ENCODE measurements at regions not wholly inside any gene's neighbourhood (a gene's known extent, or its start where the extent isn't known, plus 50 kb on each side); places are given as distances from the start of the nearest gene placed in this dataset.

DNA sequence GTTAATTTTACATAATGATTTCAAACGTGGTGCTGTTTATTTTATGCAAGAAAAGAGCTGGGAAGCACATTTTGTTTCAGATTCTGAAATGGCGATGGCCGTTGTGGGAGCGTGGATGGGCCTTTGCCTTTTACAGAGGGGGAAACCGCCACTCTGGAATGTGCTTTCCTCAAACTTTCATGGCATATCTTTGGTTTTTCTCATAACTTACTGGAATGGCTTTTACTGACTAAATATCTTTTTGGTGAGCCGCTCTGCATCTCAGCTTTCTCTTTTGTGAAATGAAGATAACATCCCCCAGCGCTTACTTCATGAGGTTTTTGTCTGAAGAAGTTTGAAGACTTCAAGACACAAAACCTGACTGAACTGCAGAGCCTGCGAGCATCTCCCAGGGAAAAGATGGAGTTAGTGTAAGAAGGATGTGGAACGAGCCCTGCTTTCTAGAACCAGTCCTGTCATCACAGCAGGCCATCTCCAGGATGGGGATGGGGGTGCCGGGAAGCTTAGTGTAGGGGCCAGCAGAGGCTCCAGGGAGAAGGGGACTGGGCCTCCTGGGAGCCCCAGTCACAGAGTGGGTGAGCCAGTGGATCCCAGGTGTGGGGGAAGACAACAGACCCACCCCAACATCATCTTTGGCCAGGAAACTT, 61.8 kb upstream of the TIAM2 start:
- TF ChIP-seq CTCF (IDR thresholded peaks at IDR 0.05) (no peak), POLR2A (IDR thresholded peaks at IDR 0.05) (no peak)

All from body of pancreas (tissue), 4 donors.